GM20000 (cell line): ENCODE measurements at regions not wholly inside any gene's neighbourhood (a gene's known extent, or its start where the extent isn't known, plus 50 kb on each side); places are given as distances from the start of the nearest gene placed in this dataset.

Source experiments
- DNase-seq: peaks from one replicate; pipeline ENCODE4 v3.0.0; 2012; ENCODE audit warnings: low spot score
- CTCF ChIP-seq: IDR thresholded peaks from 2 replicates; pipeline ENCODE4 v1.5.1; 2012; ENCODE audit warnings: mild to moderate bottlenecking, control low read depth; ENCODE audit errors: extremely low read depth, missing control alignments

- no peak for DNase-seq
Measured at GRCh38 chr11:24091594-24091993, 405.3 kb upstream of the LUZP2 start.

GRCh38 chr11:24093375-24093774 lies 403.5 kb upstream of the LUZP2 start:
- no peak for DNase-seq
- no peak for TF ChIP-seq CTCF

More at GRCh38 chr11:24091594-24091993, 405.3 kb upstream of the LUZP2 start:
- no peak for TF ChIP-seq CTCF

DNA sequence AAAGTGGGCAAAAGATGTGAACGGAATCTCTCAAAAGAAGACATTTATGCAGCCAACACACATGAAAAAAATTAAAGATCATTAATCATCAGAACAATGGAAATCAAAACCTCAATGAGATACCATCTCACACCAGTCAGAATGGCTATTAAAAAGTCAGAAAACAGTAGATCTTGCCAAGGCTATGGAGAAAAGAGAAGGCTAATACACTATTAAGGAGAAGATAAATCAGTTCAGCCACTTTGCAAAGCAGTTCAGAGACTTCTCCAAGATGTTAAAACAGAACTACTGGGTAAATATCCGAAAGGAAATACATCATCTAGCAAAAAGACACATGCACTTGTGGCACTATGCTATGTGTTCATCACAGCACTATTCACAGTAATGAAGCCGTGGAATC lies 388.2 kb upstream of the LUZP2 start:
- DNase-seq, result no peak
- no peak for TF ChIP-seq CTCF

- DNase-seq, result no peak
- no peak for TF ChIP-seq CTCF
Measured at GRCh38 chr11:24122291-24122690, 374.6 kb upstream of the LUZP2 start.

DNA sequence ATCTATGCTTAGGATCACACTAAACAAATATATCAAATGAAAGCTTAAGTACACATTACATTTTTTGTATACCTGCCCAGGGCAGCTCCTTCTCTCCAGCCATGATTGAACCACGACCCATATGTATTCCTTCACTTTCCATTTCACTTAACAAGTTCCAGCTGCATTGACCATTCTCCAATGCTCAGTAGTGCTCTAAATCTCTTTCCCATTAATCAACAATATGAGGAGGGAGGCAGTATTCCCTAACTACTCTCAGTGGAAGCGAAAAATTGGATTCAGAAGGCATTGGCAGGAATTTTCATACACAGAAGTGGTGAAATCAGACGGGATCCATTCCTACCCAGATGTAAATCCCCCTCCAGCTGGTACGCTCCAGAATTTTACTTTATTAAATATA lies 372.0 kb upstream of the LUZP2 start:
- no peak for DNase-seq
- TF ChIP-seq CTCF, result no peak

GRCh38 chr11:24131698-24132097 lies 365.2 kb upstream of the LUZP2 start:
- no peak for TF ChIP-seq CTCF
- DNase-seq, result no peak

DNA sequence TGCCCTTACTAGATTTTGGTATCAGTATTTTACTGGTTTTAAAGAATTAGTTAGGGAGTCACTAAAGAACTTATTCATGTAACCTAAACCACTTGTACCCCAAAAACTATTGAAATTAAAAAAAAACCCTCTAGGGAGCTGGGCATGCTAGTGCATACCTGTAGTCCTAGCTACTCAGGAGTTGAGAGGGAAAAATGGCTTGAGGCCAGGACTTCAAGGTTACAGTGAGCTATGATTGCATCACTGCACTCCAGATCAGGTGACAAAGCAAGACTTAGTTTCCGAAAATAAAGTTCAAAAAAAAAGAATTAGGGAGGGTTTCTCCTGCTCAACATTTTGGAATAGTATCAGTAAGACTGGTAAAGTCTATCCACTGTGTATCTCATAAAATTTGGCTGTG lies 364.4 kb upstream of the LUZP2 start:
- DNase-seq, result no peak
- no peak for TF ChIP-seq CTCF
